HEK293T (cell line): ENCODE measurements at regions not wholly inside any gene's neighbourhood (a gene's known extent, or its start where the extent isn't known, plus 50 kb on each side); places are given as distances from the start of the nearest gene placed in this dataset.

Source experiments
- ARNT ChIP-seq: fragments of 450-650 bp; IDR thresholded peaks from 2 replicates; pipeline ENCODE4 v1.6.1; 2017; ENCODE audit warnings: mild to moderate bottlenecking
- BHLHE40 ChIP-seq: fragments of 450-650 bp; IDR thresholded peaks from 2 replicates; pipeline ENCODE4 v1.6.1; 2016; ENCODE audit warnings: mild to moderate bottlenecking, moderate library complexity, borderline replicate concordance
- ELF4 ChIP-seq: fragments of 450-650 bp; IDR thresholded peaks from 2 replicates; pipeline ENCODE4 v1.6.1; 2017; ENCODE audit warnings: antibody characterized with exemption
- FOXK2 ChIP-seq: fragments of 450-650 bp; IDR thresholded peaks from 2 replicates; pipeline ENCODE4 v1.6.1; 2016; ENCODE audit warnings: mild to moderate bottlenecking
- FOXM1 ChIP-seq: fragments of 450-650 bp; IDR thresholded peaks from 2 replicates; pipeline ENCODE4 v1.6.1; 2017; ENCODE audit warnings: mild to moderate bottlenecking, borderline replicate concordance
- HDGF ChIP-seq: fragments of 450-650 bp; IDR thresholded peaks from 2 replicates; pipeline ENCODE4 v1.6.1; 2017; ENCODE audit warnings: antibody characterized with exemption, borderline replicate concordance
- SP1 ChIP-seq: fragments of 450-650 bp; IDR thresholded peaks from 2 replicates; pipeline ENCODE4 v1.6.1; 2017
- SUZ12 ChIP-seq: fragments of 450-650 bp; IDR thresholded peaks from 2 replicates; pipeline ENCODE4 v1.6.1; 2016; ENCODE audit warnings: mild to moderate bottlenecking
- TARDBP ChIP-seq: fragments of 450-650 bp; IDR thresholded peaks from 2 replicates; pipeline ENCODE4 v1.6.1; 2016
- ZNF384 ChIP-seq: fragments of 450-650 bp; IDR thresholded peaks from 2 replicates; pipeline ENCODE4 v1.6.1; 2016
- TF ChIP-seq, protein P1 (sequence below): fragments of 450-650 bp; IDR thresholded peaks from 2 replicates; pipeline ENCODE4 v1.6.1; 2016

DNA sequence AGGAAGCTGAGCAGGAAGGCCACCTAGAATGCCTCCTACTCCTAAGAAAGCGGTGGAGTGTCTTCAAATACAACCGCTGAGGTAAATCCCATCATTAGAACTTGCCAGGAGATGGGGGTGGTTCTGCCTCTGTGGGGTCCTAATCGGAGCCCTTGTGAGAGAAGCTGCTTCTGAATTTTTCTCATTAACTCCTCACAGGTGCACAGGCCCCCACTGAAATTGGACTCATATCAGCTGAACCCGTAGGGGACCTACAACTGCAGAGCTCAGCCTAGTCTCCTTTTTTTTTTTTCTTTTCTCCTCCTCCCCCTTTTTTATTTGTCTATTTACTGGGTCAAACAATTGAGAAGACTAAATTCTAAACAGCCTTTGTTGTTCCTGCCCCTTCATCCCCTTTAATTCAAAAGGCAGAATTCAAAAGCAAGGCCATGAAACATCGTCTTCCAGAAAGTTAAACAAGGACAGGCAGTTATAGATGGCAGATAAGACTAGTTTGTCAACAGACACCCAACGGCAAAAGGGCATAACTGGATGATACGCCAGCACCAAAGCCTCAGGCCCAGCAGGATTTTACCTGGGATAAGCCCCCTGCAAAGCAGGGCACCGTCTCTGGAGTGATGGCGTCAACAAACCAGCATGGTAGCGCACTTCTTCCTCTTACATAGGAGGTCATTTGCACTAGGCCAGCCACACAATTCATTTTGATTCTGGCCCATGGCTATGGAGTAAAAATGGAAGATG lies 213.7 kb upstream of the HES1 start:
- TF ChIP-seq ELF4, result no peak
- no peak for TF ChIP-seq ARNT
- no peak for TF ChIP-seq ZNF384
- TF ChIP-seq SUZ12, result no peak
- no peak for TF ChIP-seq BHLHE40
- no peak for TF ChIP-seq FOXM1
- TF ChIP-seq, protein P1, sequence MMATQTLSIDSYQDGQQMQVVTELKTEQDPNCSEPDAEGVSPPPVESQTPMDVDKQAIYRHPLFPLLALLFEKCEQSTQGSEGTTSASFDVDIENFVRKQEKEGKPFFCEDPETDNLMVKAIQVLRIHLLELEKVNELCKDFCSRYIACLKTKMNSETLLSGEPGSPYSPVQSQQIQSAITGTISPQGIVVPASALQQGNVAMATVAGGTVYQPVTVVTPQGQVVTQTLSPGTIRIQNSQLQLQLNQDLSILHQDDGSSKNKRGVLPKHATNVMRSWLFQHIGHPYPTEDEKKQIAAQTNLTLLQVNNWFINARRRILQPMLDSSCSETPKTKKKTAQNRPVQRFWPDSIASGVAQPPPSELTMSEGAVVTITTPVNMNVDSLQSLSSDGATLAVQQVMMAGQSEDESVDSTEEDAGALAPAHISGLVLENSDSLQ, result no peak
- no peak for TF ChIP-seq FOXK2
- TF ChIP-seq HDGF, result no peak
- no peak for TF ChIP-seq TARDBP
- TF ChIP-seq SP1, result no peak
